Activated naive CD4-positive, alpha-beta T cell treated with Interleukin-2 at 50 U/mL for 16 hours (primary cell): ENCODE measurements at regions not wholly inside any gene's neighbourhood (a gene's known extent, or its start where the extent isn't known, plus 50 kb on each side); places are given as distances from the start of the nearest gene placed in this dataset.

Source experiments
- DNase-seq: peaks from one replicate; pipeline ENCODE4 v3.0.0-alpha.2; 2020

GRCh38 chr9:27933210-27934025, 360.1 kb upstream of the C9orf72 start:
- no peak for DNase-seq

GRCh38 chr9:27934471-27934870, 361.2 kb upstream of the C9orf72 start:
- DNase-seq: no peak

- DNase-seq: no peak
Measured at GRCh38 chr9:27939186-27939585, 365.9 kb upstream of the C9orf72 start.

- DNase-seq: no peak
Measured at GRCh38 chr9:27940535-27940934, 367.3 kb upstream of the C9orf72 start.

- no peak for DNase-seq
Measured at GRCh38 chr9:27943501-27943900, 370.2 kb upstream of the C9orf72 start.

GRCh38 chr9:27945386-27945785, 372.1 kb upstream of the C9orf72 start:
- DNase-seq: no peak

- DNase-seq: no peak
Measured at GRCh38 chr9:27950382-27950781, 377.1 kb upstream of the C9orf72 start.

- no peak for DNase-seq
Measured at GRCh38 chr9:27954858-27955257, 381.6 kb upstream of the C9orf72 start.

GRCh38 chr9:27963836-27964235, 390.6 kb upstream of the C9orf72 start:
- DNase-seq: no peak

- no peak for DNase-seq
Measured at GRCh38 chr9:27967210-27967609, 393.9 kb upstream of the C9orf72 start.

GRCh38 chr9:27977931-27978330, 404.6 kb upstream of the C9orf72 start:
- DNase-seq: no peak

GRCh38 chr9:27985714-27986113, 412.4 kb upstream of the C9orf72 start:
- DNase-seq: no peak

GRCh38 chr9:27990524-27990923, 417.2 kb upstream of the C9orf72 start:
- DNase-seq: no peak

GRCh38 chr9:27991221-27991620, 417.9 kb upstream of the C9orf72 start:
- DNase-seq: no peak

GRCh38 chr9:28001096-28001495, 427.8 kb upstream of the C9orf72 start:
- no peak for DNase-seq

GRCh38 chr9:28004900-28005299, 431.6 kb upstream of the C9orf72 start:
- DNase-seq: no peak

- DNase-seq: no peak
Measured at GRCh38 chr9:28005779-28006178, 432.5 kb upstream of the C9orf72 start.

GRCh38 chr9:28007097-28007817, 434.0 kb upstream of the C9orf72 start:
- no peak for DNase-seq

GRCh38 chr9:28014212-28014611, 440.9 kb upstream of the C9orf72 start:
- DNase-seq: no peak

- no peak for DNase-seq
Measured at GRCh38 chr9:28024676-28025075, 451.4 kb upstream of the C9orf72 start.

- DNase-seq: no peak
Measured at GRCh38 chr9:28025186-28025585, 451.9 kb upstream of the C9orf72 start.

- DNase-seq: no peak
Measured at GRCh38 chr9:28031521-28032267, 458.4 kb upstream of the C9orf72 start.

GRCh38 chr9:28032268-28032590, 458.9 kb upstream of the C9orf72 start:
- no peak for DNase-seq

- no peak for DNase-seq
Measured at GRCh38 chr9:28034242-28034641, 461.0 kb upstream of the C9orf72 start.
